Retinal pigment epithelial cell (primary cell): ENCODE measurements at regions not wholly inside any gene's neighbourhood (a gene's known extent, or its start where the extent isn't known, plus 50 kb on each side); places are given as distances from the start of the nearest gene placed in this dataset.

ENCODE experiments used
- DNase-seq: peaks from one replicate; pipeline ENCODE4 v3.0.0-alpha.2; 2010; ENCODE audit warnings: low read depth
- H3K4me3 ChIP-seq: 2 replicates; pipeline ENCODE4 v1.5.1; 2011; ENCODE audit warnings: mild to moderate bottlenecking, low read length, control low read depth, moderate library complexity
- CTCF ChIP-seq: conservative IDR thresholded peaks from 2 replicates; pipeline ENCODE4 v1.5.1; 2011; ENCODE audit warnings: low read depth, low read length, control low read depth, inconsistent platforms

DNA sequence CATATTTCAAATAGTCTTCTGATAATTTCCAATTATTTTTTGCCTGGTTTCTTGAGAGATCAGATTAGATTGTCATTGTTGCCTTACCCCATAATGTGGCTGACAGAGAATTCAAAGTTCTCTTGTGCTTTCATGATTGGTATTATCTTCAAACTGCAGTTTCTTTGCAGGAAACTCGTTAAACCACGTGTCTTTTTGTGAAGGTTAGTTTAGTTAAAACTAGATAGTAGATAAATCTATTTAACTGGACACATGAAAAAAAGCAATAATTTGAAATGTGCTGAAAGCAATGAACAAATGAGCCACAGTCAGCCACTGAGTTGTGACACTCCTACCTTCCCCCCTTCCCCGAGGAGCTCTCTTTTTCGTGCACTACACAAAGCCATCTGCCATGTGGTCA, 327.5 kb upstream of the UMPS start:
- TF ChIP-seq CTCF: no peak
- no peak for DNase-seq
- H3K4me3 ChIP-seq: no peak overlapping the region

GRCh38 chr3:124404621-124405020, 325.6 kb upstream of the UMPS start:
- no peak for TF ChIP-seq CTCF

DNA sequence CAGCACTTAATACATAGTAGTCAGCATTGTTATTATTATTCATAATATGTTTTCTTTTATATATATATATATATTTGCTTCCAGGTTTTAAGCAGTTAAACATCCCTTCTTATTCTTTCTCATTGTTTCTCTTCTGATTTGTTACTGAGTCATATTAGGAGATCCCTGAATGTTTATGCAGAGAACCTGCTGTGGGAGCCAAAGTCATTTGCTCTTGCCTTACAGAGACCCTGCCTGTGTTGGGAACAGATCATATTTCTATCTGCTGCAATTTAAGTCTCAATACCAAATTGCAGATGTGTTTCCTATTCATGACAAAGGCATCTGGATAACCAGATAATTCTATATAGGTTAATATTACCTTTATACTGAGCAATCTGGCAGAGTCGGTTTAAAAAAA, 323.0 kb upstream of the UMPS start:
- H3K4me3 ChIP-seq: no peak overlapping the region
- no peak for DNase-seq
- no peak for TF ChIP-seq CTCF

More at GRCh38 chr3:124404621-124405020, 325.6 kb upstream of the UMPS start:
- H3K4me3 ChIP-seq: no peak overlapping the region
- no peak for DNase-seq

- peak; percentile 75 for DNase-seq
- H3K4me3 ChIP-seq: no peak overlapping the region
- TF ChIP-seq CTCF: no peak
Observed at GRCh38 chr3:124409650-124410275, 320.5 kb upstream of the UMPS start.

GRCh38 chr3:124410471-124410870, 319.8 kb upstream of the UMPS start:
- DNase-seq: no peak
- H3K4me3 ChIP-seq: no peak overlapping the region
- no peak for TF ChIP-seq CTCF

GRCh38 chr3:124411728-124412127, 318.5 kb upstream of the UMPS start:
- no peak overlapping the region for H3K4me3 ChIP-seq
- no peak for TF ChIP-seq CTCF
- no peak for DNase-seq

GRCh38 chr3:124412644-124413043, 317.6 kb upstream of the UMPS start:
- no peak overlapping the region for H3K4me3 ChIP-seq
- no peak for DNase-seq
- no peak for TF ChIP-seq CTCF
